ENCODE measurements at regions not wholly inside any gene's neighbourhood (a gene's known extent, or its start where the extent isn't known, plus 50 kb on each side); places are given as distances from the start of the nearest gene placed in this dataset.
"Not testable (repeated sequence)": the region's sequence is repeated elsewhere in the genome, so short reads cannot be mapped to it uniquely, and the experiment has no call there.

- DNase-seq: no peak
These were observed 1458.9 kb upstream of the FLRT2 start for GRCh38 chr14:84071061-84071460.

- no peak for DNase-seq
These were observed 1455.3 kb upstream of the FLRT2 start for GRCh38 chr14:84074626-84075025.

DNA sequence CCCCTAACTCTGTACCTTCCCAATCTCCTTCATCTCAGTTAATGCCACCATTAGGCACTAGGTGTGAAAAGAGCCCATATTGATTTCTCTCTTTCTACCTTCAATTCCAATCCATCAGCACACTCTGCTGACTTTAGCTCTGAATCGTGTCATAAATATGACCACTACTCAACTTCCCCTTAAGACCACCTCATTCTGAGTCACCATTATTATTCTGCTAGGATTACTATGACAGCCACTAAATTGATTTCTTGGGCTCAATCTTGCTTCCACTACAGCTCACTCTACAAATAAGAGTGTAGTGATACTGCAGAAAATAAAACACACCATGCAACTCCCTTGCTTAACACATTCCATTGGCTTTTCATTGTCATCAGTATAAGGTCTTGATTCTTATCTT, 1449.0 kb upstream of the FLRT2 start:
- no peak for DNase-seq

DNA sequence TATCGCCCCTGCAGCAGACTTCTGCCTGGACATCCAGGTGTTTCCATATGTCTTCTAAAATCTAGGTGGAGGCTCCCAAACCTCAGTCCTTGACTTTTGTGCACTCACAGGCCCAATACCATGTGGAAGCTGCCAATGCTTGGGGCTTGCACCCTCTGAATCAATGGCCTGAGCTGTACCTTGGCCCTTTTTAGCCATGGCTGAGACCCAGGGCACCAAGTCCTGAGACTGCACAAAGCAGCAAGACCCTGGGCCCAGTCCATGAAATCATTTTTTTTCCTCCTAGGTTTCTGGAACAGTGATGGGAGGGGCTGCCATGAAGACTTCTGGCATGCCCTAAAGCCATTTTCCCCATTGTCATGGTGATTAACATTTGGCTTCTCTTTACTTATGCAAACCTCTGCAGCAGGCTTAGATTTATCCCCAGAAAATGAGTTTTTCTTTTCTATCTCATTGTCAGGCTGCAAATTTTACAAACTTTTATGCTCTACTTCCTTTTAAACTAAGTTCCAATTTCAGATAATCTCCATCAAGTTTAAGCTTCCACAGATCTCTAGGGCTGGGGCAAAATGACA, 1445.8 kb upstream of the FLRT2 start:
- DNase-seq: no peak

DNA sequence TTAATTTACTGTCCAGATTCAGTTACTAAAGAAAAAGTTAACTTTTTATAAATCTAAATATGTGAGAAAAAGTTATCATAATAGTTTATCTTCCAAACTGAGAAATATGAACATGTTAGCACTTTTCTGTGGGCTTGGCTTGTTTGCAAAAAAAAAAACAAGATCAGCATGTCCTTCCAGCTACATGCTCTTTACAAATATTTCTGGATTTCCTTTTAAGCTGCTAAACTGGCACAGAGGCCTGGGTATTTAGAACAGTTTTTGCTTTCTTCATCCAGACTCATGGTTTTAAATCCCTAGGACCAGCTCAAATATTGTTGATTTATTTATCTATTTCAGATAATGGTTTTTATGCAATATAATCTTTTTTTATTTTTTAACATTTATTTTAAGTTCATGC, 1444.5 kb upstream of the FLRT2 start:
- DNase-seq: no peak

DNA sequence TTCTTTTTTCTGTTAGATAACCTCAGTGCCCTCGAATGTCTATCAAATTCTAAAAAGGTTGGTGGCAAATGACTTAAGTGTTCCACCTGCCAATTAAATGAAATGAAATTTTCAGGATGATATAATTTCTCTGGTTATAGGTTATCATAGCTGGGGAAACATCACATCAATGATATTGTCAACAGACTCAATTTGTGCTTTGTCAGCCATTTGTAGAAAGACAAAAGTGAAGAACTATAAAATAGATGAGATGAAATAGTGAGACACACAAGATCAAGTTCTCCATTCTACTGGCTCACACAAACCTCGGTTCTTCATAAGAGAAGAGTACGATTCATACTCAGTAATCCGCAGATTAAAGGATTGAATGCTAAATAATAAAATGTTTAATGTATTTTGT, 1443.2 kb upstream of the FLRT2 start:
- DNase-seq: no peak

DNA sequence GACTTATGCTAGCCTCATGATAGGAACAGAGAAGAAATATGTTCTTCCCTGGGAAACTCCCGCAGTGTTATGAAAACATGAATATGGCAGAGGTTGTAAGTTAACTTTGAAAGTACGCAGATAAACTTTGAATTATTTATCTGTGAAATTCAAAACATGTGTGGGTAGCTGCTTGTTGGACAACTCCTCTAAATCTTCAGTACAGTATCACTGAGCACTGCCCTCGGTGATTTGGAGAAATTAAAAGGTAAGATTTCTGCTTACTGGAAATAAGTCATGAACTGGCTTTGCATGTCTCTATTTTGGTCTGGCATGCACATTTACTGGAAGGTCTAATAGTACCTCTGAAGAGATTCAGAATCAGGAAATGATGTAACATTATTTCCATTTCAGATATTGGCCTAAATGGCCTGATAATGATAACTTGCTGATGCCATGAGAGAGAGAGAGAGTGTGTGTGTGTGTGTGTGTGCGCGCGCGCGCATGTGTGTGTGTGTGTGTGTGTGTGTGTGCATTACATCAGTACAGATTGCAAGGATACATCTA, 1441.9 kb upstream of the FLRT2 start:
- no peak for DNase-seq

DNA sequence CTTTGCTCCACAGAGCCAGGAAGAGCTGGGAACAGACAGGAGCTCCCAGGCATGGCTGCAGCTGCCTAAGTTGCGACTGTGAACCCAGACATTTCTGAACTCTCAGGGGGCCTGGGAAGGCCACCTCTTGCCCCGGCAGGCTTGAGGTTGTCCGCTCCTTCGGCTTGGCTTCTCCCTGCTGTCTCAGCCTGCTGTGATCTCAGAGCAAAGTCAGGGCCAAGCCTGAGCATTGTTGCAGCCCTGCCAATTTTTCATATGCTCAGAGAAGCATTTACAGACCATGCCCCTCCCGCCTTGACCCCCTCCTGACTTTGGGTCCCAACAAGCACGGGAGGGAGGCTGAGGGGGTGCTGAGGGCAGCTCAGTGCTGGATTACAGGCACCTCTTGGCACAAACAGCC, 1439.1 kb upstream of the FLRT2 start:
- DNase-seq: no peak

DNA sequence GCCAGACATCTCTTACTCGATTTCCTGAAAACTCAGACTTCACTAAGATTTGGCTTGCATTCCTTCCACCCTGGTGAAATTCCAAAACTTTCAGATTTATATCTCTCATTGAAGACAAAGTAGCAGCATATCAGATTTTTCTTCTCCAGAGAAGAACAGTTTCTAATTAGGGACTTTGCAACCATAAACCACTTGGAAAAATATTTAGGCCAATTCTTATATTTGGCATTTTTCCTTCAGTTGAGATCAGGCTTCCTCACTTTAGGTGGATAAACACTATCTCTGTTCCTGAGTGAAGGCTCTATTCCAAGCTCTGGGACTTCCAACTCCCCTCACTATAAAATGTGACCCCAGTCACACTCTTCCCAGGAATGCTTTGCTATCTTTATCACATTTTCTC, 1434.3 kb upstream of the FLRT2 start:
- DNase-seq: no peak

DNA sequence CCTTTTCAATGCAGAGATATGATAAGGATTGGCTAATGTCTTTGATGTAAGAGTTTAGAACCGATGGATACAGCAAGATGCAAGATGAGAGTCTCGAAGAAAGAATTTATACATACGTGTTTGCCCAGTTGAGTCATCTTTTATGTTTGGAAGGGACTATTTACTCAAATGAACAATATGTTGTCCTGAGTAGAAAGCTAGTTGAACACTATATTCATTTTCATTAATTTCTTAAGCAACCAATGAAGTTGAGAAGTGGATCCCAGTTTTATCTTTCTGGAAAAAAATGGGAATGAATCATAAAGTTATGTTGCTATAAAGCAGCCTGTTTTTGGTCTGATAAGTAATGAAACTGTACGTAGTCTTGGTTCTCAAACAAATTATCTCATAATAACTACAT, 1431.7 kb upstream of the FLRT2 start:
- no peak for DNase-seq

GRCh38 chr14:84099560-84099959, 1430.4 kb upstream of the FLRT2 start:
- DNase-seq: not testable (repeated sequence)

GRCh38 chr14:84107835-84108343, 1422.1 kb upstream of the FLRT2 start:
- DNase-seq: no peak

- DNase-seq: no peak
These were observed 1421.0 kb upstream of the FLRT2 start for GRCh38 chr14:84108746-84109457.

GRCh38 chr14:84112589-84112988, 1417.4 kb upstream of the FLRT2 start:
- no peak for DNase-seq

- DNase-seq: no peak
These were observed 1404.3 kb upstream of the FLRT2 start for GRCh38 chr14:84125676-84126075.

GRCh38 chr14:84127495-84127894, 1402.4 kb upstream of the FLRT2 start:
- no peak for DNase-seq

DNA sequence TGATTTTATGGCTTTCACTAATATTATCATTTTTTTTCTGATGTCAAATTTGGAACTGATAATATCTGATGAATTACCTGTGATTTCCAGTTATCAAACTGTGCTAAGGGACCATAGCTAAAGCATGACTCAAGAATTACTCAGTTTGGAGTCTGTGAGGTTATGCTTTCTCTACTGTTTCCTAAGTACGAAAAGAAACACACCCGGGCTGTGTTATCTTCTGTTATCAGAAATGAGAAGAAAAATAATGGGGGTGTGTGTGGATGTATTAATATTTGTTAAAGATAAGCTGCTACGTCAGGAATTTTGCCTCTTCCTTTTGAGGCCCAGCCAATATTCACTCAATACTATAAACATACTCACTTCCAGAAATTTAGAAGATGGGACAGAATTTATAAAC, 1401.9 kb upstream of the FLRT2 start:
- DNase-seq: no peak

DNA sequence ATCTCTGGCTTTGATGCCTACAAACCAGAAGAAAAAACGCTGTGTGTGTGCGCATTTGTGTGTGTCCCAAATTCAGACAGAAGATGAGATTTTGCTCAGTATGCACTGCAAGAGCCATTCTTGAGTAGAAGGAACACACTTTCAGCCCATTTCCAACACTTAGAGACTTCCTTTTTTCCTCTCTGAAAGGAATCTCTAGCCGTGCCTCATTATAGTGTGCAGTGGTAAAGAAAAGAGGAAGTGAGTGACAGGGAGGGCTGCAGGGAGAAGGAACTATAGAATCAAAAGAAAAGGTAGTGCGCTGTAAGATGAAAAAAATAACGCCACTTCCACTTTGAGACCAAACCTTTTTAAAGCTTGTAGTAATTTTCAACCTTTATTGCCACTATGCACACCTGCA, 1400.9 kb upstream of the FLRT2 start:
- DNase-seq: no peak

GRCh38 chr14:84129941-84130340, 1400.0 kb upstream of the FLRT2 start:
- DNase-seq: no peak

- DNase-seq: no peak
These were observed 1398.0 kb upstream of the FLRT2 start for GRCh38 chr14:84131924-84132323.

GRCh38 chr14:84144166-84144565, 1385.8 kb upstream of the FLRT2 start:
- DNase-seq: no peak

- DNase-seq: no peak
These were observed 1377.5 kb upstream of the FLRT2 start for GRCh38 chr14:84152452-84152851.

DNA sequence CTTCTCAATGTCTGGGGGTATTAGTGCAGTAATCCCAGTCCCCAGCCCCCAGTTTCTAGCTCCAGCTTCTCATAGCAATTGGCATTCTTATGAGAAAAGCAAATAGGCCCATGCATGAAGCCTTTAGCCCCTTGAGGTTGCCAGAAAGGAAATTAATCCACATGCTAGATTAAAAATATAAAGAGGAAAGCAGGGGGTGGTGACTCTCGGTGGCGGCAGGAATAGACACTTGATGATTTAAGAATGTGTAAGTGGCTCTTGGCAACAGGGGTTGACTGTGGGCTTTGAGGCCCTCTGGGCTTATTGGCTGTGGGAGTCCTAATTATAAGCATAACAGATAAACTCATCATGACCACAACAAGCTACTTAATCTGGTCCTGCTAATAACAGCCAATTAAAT, 1367.3 kb upstream of the FLRT2 start:
- DNase-seq: no peak

GRCh38 chr14:84167026-84167425, 1362.9 kb upstream of the FLRT2 start:
- DNase-seq: no peak

- DNase-seq: no peak
These were observed 1349.6 kb upstream of the FLRT2 start for GRCh38 chr14:84180336-84180735.
